ENCODE measurements at regions not wholly inside any gene's neighbourhood (a gene's known extent, or its start where the extent isn't known, plus 50 kb on each side); places are given as distances from the start of the nearest gene placed in this dataset.
A peak's percentile ranks its signal among the peaks of the same experiment; 100 is the strongest.

GRCh38 chr2:37872192-37872750, 52.8 kb upstream of the RMDN2 start:
- no peaks in the 10 kb centered on the region for H3K9me3 ChIP-seq (replicated peaks; ENCODE audit: low read length)
- H3K9ac ChIP-seq (ENCODE audit: low read depth, low read length): peak overlapping the region; percentile 40
- H3K27me3 ChIP-seq (ENCODE audit: control insufficient read depth, insufficient read depth, low read length): no peaks in the 10 kb centered on the region
- H3K36me3 ChIP-seq (ENCODE audit: insufficient read depth, low read length): no peaks in the 10 kb centered on the region
- peak overlapping the region; percentile 42 for H3K4me2 ChIP-seq (ENCODE audit: low read length)
- H3K4me1 ChIP-seq (ENCODE audit: control insufficient read depth, insufficient read depth, low read length): peaks cover 17% of the 10 kb centered on the region
- H3K4me3 ChIP-seq (ENCODE audit: low read length): peak overlapping the region; percentile 40

GRCh38 chr2:37873229-37873628, 51.9 kb upstream of the RMDN2 start:
- Histone ChIP-seq H3K4me2 (ENCODE audit: low read length) (no peak overlapping the region), H3K4me1 (ENCODE audit: control insufficient read depth, insufficient read depth, low read length) (peaks cover 17% of the 10 kb centered on the region), H3K4me3 (ENCODE audit: low read length) (no peak overlapping the region), H3K9me3 (replicated peaks; ENCODE audit: low read length) (no peaks in the 10 kb centered on the region), H3K27me3 (ENCODE audit: control insufficient read depth, insufficient read depth, low read length) (no peaks in the 10 kb centered on the region), H3K36me3 (ENCODE audit: insufficient read depth, low read length) (no peaks in the 10 kb centered on the region), H3K9ac (ENCODE audit: low read depth, low read length) (no peak overlapping the region)

GRCh38 chr2:37873749-37874330, 51.2 kb upstream of the RMDN2 start:
- no peak overlapping the region for H3K4me3 ChIP-seq (ENCODE audit: low read length)
- peaks cover 17% of the 10 kb centered on the region for H3K4me1 ChIP-seq (ENCODE audit: control insufficient read depth, insufficient read depth, low read length)
- H3K36me3 ChIP-seq (ENCODE audit: insufficient read depth, low read length): no peaks in the 10 kb centered on the region
- H3K9me3 ChIP-seq (replicated peaks; ENCODE audit: low read length): no peaks in the 10 kb centered on the region
- H3K4me2 ChIP-seq (ENCODE audit: low read length): no peak overlapping the region
- H3K9ac ChIP-seq (ENCODE audit: low read depth, low read length): no peak overlapping the region
- no peaks in the 10 kb centered on the region for H3K27me3 ChIP-seq (ENCODE audit: control insufficient read depth, insufficient read depth, low read length)

GRCh38 chr2:37874470-37874869, 50.6 kb upstream of the RMDN2 start:
- no peak overlapping the region for H3K9ac ChIP-seq (ENCODE audit: low read depth, low read length)
- no peaks in the 10 kb centered on the region for H3K9me3 ChIP-seq (replicated peaks; ENCODE audit: low read length)
- peaks cover 17% of the 10 kb centered on the region for H3K4me1 ChIP-seq (ENCODE audit: control insufficient read depth, insufficient read depth, low read length)
- no peak overlapping the region for H3K4me2 ChIP-seq (ENCODE audit: low read length)
- H3K36me3 ChIP-seq (ENCODE audit: insufficient read depth, low read length): no peaks in the 10 kb centered on the region
- H3K4me3 ChIP-seq (ENCODE audit: low read length): no peak overlapping the region
- no peaks in the 10 kb centered on the region for H3K27me3 ChIP-seq (ENCODE audit: control insufficient read depth, insufficient read depth, low read length)

All from skeletal muscle satellite cell (primary cell).